ENCODE measurements at regions not wholly inside any gene's neighbourhood (a gene's known extent, or its start where the extent isn't known, plus 50 kb on each side); places are given as distances from the start of the nearest gene placed in this dataset.

GRCh38 chr2:22213237-22213636 lies 1089.5 kb downstream of the TDRD15 start:
- TF ChIP-seq CTCF (IDR thresholded peaks at IDR 0.05) = no peak
- no peak for TF ChIP-seq EZH2 (IDR thresholded peaks at IDR 0.05)
- no peak for TF ChIP-seq EZH2phosphoT487 (IDR thresholded peaks at IDR 0.05)
